ENCODE measurements at regions not wholly inside any gene's neighbourhood (a gene's known extent, or its start where the extent isn't known, plus 50 kb on each side); places are given as distances from the start of the nearest gene placed in this dataset.
"Not testable (repeated sequence)": the region's sequence is repeated elsewhere in the genome, so short reads cannot be mapped to it uniquely, and the experiment has no call there.

GRCh38 chr20:47846651-47847050, 61.4 kb upstream of the SULF2 start:
- intact Hi-C loops (cut with micrococcal nuclease); H3K27ac Mint-ChIP-seq; H3K36me3 Mint-ChIP-seq (ENCODE audit: low read depth); DNase-seq (ENCODE audit: low spot score); H3K9me3 Mint-ChIP-seq; H3K4me3 Mint-ChIP-seq; H3K27me3 Mint-ChIP-seq (ENCODE audit: insufficient read depth); H3K4me1 Mint-ChIP-seq (ENCODE audit: low read depth): not testable (repeated sequence)

GRCh38 chr20:47845382-47845977, 60.2 kb upstream of the SULF2 start:
- H3K4me3 Mint-ChIP-seq; H3K36me3 Mint-ChIP-seq (ENCODE audit: low read depth); DNase-seq (ENCODE audit: low spot score); intact Hi-C loops (cut with micrococcal nuclease); H3K27me3 Mint-ChIP-seq (ENCODE audit: insufficient read depth); H3K9me3 Mint-ChIP-seq; H3K4me1 Mint-ChIP-seq (ENCODE audit: low read depth); H3K27ac Mint-ChIP-seq: not testable (repeated sequence)

- H3K4me3 Mint-ChIP-seq; H3K9me3 Mint-ChIP-seq; H3K27ac Mint-ChIP-seq; H3K27me3 Mint-ChIP-seq (ENCODE audit: insufficient read depth); intact Hi-C loops (cut with micrococcal nuclease); H3K36me3 Mint-ChIP-seq (ENCODE audit: low read depth); H3K4me1 Mint-ChIP-seq (ENCODE audit: low read depth); DNase-seq (ENCODE audit: low spot score): not testable (repeated sequence)
These were observed 59.3 kb upstream of the SULF2 start for GRCh38 chr20:47844568-47844906.

- Mint-ChIP-seq H3K9me3 (no peaks in the 10 kb centered on the region), H3K27ac (no peak overlapping the region), H3K36me3 (ENCODE audit: low read depth) (no peaks in the 10 kb centered on the region), H3K4me3 (no peak overlapping the region), H3K4me1 (ENCODE audit: low read depth) (no peaks in the 10 kb centered on the region), H3K27me3 (ENCODE audit: insufficient read depth) (peaks cover 4% of the 10 kb centered on the region)
- DNase-seq (ENCODE audit: low spot score) = no peak
- intact Hi-C loops (cut with micrococcal nuclease) = no loop called here
These were observed 58.7 kb upstream of the SULF2 start for GRCh38 chr20:47843886-47844567.

GRCh38 chr20:47842950-47843349, 57.7 kb upstream of the SULF2 start:
- intact Hi-C loops (cut with micrococcal nuclease); H3K9me3 Mint-ChIP-seq: not testable (repeated sequence)

GRCh38 chr20:47842004-47842403, 56.7 kb upstream of the SULF2 start:
- H3K27ac Mint-ChIP-seq; H3K27me3 Mint-ChIP-seq (ENCODE audit: insufficient read depth); DNase-seq (ENCODE audit: low spot score); H3K4me3 Mint-ChIP-seq; H3K4me1 Mint-ChIP-seq (ENCODE audit: low read depth); intact Hi-C loops (cut with micrococcal nuclease); H3K9me3 Mint-ChIP-seq; H3K36me3 Mint-ChIP-seq (ENCODE audit: low read depth): not testable (repeated sequence)

More at GRCh38 chr20:47842950-47843349, 57.7 kb upstream of the SULF2 start:
- not testable (repeated sequence) for H3K36me3 Mint-ChIP-seq (ENCODE audit: low read depth); H3K27ac Mint-ChIP-seq; H3K4me3 Mint-ChIP-seq; DNase-seq (ENCODE audit: low spot score); H3K4me1 Mint-ChIP-seq (ENCODE audit: low read depth); H3K27me3 Mint-ChIP-seq (ENCODE audit: insufficient read depth)

- H3K4me3 Mint-ChIP-seq; intact Hi-C loops (cut with micrococcal nuclease); H3K27ac Mint-ChIP-seq; DNase-seq (ENCODE audit: low spot score); H3K9me3 Mint-ChIP-seq; H3K27me3 Mint-ChIP-seq (ENCODE audit: insufficient read depth); H3K36me3 Mint-ChIP-seq (ENCODE audit: low read depth); H3K4me1 Mint-ChIP-seq (ENCODE audit: low read depth): not testable (repeated sequence)
These were observed 51.1 kb upstream of the SULF2 start for GRCh38 chr20:47836256-47836817.
